Keratinocyte (primary cell): ENCODE measurements at regions not wholly inside any gene's neighbourhood (a gene's known extent, or its start where the extent isn't known, plus 50 kb on each side); places are given as distances from the start of the nearest gene placed in this dataset.

Experiments
- DNase-seq: peaks from one replicate; pipeline ENCODE4 v3.0.0-alpha.2; 2011; ENCODE audit warnings: low read depth, missing footprints, low spot score
- FAIRE-seq: peaks from 2 replicates; lab custom pipeline; 2011; peaks lifted over from hg19 to GRCh38; lab: Jason Lieb, UNC
- H2AFZ ChIP-seq: 2 replicates; pipeline ENCODE4 v1.6.0; 2012; ENCODE audit warnings: low read length, control low read depth, inconsistent platforms; ENCODE audit not compliant: control insufficient read depth
- H3K27ac ChIP-seq: 2 replicates; pipeline ENCODE4 v1.5.1; 2011; ENCODE audit warnings: low read length; ENCODE audit not compliant: control insufficient read depth, insufficient read depth
- H3K27me3 ChIP-seq: 3 replicates; pipeline ENCODE4 v1.6.0; 2011; ENCODE audit warnings: low read length; ENCODE audit not compliant: control insufficient read depth, insufficient read depth; ENCODE audit errors: extremely low read depth
- H3K36me3 ChIP-seq, 2 experiments: 2 replicates in 1 of 2; 3 replicates in 1 of 2; pipeline ENCODE4 v1.5.1; 2011; ENCODE audit warnings: low read length in 2 of 2, mild to moderate bottlenecking in 1 of 2; ENCODE audit not compliant: control insufficient read depth in 2 of 2, insufficient read depth in 2 of 2; ENCODE audit errors: extremely low read depth in 1 of 2
- H3K4me1 ChIP-seq: 3 replicates; pipeline ENCODE4 v1.5.1; 2011; ENCODE audit warnings: low read length; ENCODE audit not compliant: control insufficient read depth, insufficient read depth; ENCODE audit errors: extremely low read depth
- H3K4me2 ChIP-seq: 3 replicates; pipeline ENCODE4 v1.6.0; 2011; ENCODE audit warnings: low read depth, low read length; ENCODE audit not compliant: control insufficient read depth, insufficient read depth; ENCODE audit errors: extremely low read depth
- H3K4me3 ChIP-seq, 3 experiments: fragments of 200-600 bp in 1 of 3; sonication (generic) in 1 of 3; 2 replicates in 2 of 3; 3 replicates in 1 of 3; pipeline ENCODE4 v1.5.1; 2011 to 2016; ENCODE audit warnings: low read length in 3 of 3, mild to moderate bottlenecking in 3 of 3, control low read depth in 2 of 3, inconsistent platforms in 1 of 3, low read depth in 1 of 3, mixed read lengths in 1 of 3, mixed run types in 1 of 3, moderate library complexity in 1 of 3; ENCODE audit not compliant: control insufficient read depth in 2 of 3, insufficient read depth in 2 of 3; ENCODE audit errors: extremely low read depth in 1 of 3
- H3K79me2 ChIP-seq: 2 replicates; pipeline ENCODE4 v1.6.0; 2012; ENCODE audit warnings: low read length; ENCODE audit not compliant: control insufficient read depth, insufficient read depth
- H3K9ac ChIP-seq: 3 replicates; pipeline ENCODE4 v1.6.0; 2011; ENCODE audit warnings: low read length; ENCODE audit not compliant: control insufficient read depth, insufficient read depth; ENCODE audit errors: extremely low read depth
- H3K9me1 ChIP-seq: 3 replicates; pipeline ENCODE4 v1.6.0; 2011; ENCODE audit warnings: low read length; ENCODE audit not compliant: control insufficient read depth, insufficient read depth; ENCODE audit errors: extremely low read depth
- H3K9me3 ChIP-seq: 2 replicates; pipeline ENCODE4 v1.5.1; 2012; ENCODE audit warnings: low read depth, low read length; ENCODE audit not compliant: control insufficient read depth
- H4K20me1 ChIP-seq: 3 replicates; pipeline ENCODE4 v1.6.0; 2011; ENCODE audit warnings: low read length; ENCODE audit not compliant: control insufficient read depth, insufficient read depth; ENCODE audit errors: extremely low read depth
- CTCF ChIP-seq, 3 experiments: IDR thresholded peaks in 1 of 3; conservative IDR thresholded peaks in 1 of 3; optimal IDR thresholded peaks in 1 of 3; 2 replicates in 2 of 3; 3 replicates in 1 of 3; pipeline versions ENCODE3 to v1.5.1; 2011; ENCODE audit warnings: low read length in 3 of 3, mild to moderate bottlenecking in 3 of 3, moderate library complexity in 2 of 3, control low read depth in 1 of 3, inconsistent platforms in 1 of 3; ENCODE audit not compliant: insufficient read depth in 2 of 3; ENCODE audit errors: extremely low read depth in 1 of 3
- EZH2 ChIP-seq: IDR thresholded peaks from one replicate; pipeline ENCODE4 v1.6.1; 2012; ENCODE audit warnings: inconsistent platforms, mild to moderate bottlenecking, low read length, moderate library complexity
- dilution Hi-C: fragments of 300-500 bp; cut with MboI; formaldehyde crosslinking; loops from one replicate; pipeline ENCODE4 v1.7.0; 2020; ENCODE audit warnings: low sequenced_read_pairs; ENCODE audit not compliant: extremely low pct_ligation_motif_present

DNA sequence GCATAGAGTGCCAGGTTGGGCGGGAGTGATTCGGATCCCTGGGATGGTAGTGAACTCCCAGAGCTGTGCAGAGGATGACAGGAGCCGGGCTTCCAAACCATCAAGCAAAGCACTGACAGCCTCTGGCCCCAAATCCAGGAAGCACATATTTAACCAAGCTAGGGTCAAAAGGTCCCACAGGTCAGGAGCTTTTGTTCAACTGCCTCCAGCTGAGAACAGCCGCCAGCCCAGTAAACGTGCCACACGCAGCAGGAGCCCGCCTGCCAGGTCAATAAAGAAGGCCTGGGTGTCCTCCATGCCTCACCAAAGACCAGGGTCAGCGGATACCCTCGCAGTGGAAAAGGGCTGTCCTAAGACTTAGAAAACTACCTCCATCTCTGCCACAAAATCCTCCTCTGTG, 184.7 kb upstream of the LINGO1 start:
- dilution Hi-C loops, result no loop called here
- H3K4me3 ChIP-seq, result no peak overlapping the region
- TF ChIP-seq CTCF (optimal IDR thresholded peaks at IDR 0.05 in 1 of 3, IDR thresholded peaks at IDR 0.05 in 1 of 3, conservative IDR thresholded peaks at IDR 0.05 in 1 of 3; ENCODE audit: extremely low read depth in 1 of 3, insufficient read depth in 2 of 3, low read length in 3 of 3) (no peak), EZH2 (no peak)
- DNase-seq (no peak), FAIRE-seq (no peak)
- H3K36me3 ChIP-seq, result no peaks in the 10 kb centered on the region
- H4K20me1 ChIP-seq, result peaks cover 5% of the 10 kb centered on the region
- H3K27me3 ChIP-seq, result peaks cover 58% of the 10 kb centered on the region
- no peaks in the 10 kb centered on the region for H3K9me1 ChIP-seq
- H2AFZ ChIP-seq, result no peak overlapping the region
- H3K4me2 ChIP-seq, result no peak overlapping the region
- no peak overlapping the region for H3K27ac ChIP-seq
- no peak overlapping the region for H3K9ac ChIP-seq
- no peaks in the 10 kb centered on the region for H3K4me1 ChIP-seq
- H3K79me2 ChIP-seq, result no peaks in the 10 kb centered on the region
- H3K9me3 ChIP-seq, result no peaks in the 10 kb centered on the region

DNA sequence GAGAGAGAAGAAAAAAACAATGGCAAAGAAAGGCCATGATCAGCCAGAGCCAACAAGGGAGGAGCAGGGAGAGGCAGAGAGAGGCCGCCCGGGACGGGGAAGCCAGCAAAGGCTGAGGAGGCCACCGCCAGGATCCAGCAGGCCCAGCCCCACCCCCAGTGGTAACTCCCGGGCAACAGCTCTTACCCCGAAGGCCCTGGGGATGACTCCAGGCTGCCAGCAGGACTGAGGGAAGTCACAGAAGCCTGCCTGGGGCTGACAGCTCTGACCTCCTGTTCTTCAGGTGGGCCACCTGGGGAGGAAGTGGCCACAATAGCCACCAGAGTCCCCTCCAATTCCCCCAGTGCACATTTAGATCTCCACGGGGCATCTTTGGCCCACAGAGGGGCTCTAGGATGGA, 184.3 kb upstream of the LINGO1 start:
- Histone ChIP-seq H3K4me3 (no peak overlapping the region), H3K27me3 (peaks cover 58% of the 10 kb centered on the region), H3K9me3 (no peaks in the 10 kb centered on the region), H4K20me1 (peaks cover 5% of the 10 kb centered on the region), H3K4me2 (no peak overlapping the region), H3K9ac (no peak overlapping the region), H3K36me3 (no peaks in the 10 kb centered on the region), H2AFZ (no peak overlapping the region), H3K79me2 (no peaks in the 10 kb centered on the region), H3K27ac (no peak overlapping the region), H3K9me1 (no peaks in the 10 kb centered on the region), H3K4me1 (no peaks in the 10 kb centered on the region)
- TF ChIP-seq CTCF (optimal IDR thresholded peaks at IDR 0.05 in 1 of 3, IDR thresholded peaks at IDR 0.05 in 1 of 3, conservative IDR thresholded peaks at IDR 0.05 in 1 of 3; ENCODE audit: extremely low read depth in 1 of 3, insufficient read depth in 2 of 3, low read length in 3 of 3), result no peak
- TF ChIP-seq EZH2, result no peak
- dilution Hi-C loops, result no loop called here
- no peak for FAIRE-seq
- DNase-seq, result no peak
